NCI-H2081 treated with DMSO at 0.1 percent for 48 hours (cell line): ENCODE measurements at regions not wholly inside any gene's neighbourhood (a gene's known extent, or its start where the extent isn't known, plus 50 kb on each side); places are given as distances from the start of the nearest gene placed in this dataset.

Experiments used
- DNase-seq: peaks from one replicate; lab custom pipeline; 2025; lab: John Stamatoyannopoulos, UW

DNA sequence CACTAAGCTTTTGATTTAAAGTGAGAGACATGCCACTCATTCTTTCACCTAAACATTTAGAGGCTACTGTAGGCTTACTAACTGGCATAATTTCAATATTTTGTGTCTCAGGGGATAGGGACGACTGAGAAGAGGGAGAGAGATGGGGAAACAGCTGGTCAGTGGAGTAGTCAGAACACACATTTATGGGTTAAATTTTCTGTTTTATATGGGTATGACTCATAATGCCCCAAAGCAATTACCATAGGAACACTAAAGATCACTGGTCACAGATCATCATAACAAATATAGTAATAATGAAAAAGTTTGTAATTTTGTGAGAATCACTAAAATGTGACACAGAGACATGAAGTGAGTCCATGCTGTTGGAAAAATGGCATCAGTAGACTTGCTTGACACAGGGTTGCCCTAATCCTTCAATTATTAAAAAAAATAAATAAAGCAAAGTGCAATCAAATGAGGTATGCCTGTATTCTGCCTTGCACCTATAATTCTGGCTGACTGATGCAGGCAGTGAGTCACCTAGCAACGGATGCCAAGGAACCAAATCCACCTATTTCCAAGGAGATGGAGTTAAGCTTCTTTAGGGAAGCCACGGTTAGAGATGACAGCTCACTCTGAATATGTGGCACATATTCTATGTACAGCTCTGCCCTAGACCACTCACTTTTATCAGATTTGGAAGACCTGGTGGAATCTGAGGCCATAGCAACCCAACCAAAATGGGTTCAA, 166.1 kb downstream of the MARCHF11 start:
- DNase-seq, result no peak

DNA sequence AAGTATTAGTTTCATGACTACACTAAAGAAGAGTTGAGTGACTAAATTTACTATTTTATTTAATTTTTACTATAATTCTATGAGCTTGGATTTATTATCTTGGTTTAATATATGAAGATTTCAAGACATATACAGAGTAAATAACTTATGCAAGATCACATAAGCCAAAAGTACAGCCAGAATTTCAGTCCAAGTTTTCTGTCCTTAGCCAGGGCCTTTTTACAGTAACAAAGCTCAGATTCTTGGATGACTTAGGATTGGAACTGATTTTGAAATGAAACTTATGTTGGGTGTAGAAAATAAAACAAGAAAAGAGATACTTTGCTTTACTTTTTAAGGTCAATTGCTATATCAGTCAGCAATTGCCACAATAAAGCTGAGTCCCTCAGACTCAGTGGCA, 170.3 kb downstream of the MARCHF11 start:
- DNase-seq, result no peak

DNA sequence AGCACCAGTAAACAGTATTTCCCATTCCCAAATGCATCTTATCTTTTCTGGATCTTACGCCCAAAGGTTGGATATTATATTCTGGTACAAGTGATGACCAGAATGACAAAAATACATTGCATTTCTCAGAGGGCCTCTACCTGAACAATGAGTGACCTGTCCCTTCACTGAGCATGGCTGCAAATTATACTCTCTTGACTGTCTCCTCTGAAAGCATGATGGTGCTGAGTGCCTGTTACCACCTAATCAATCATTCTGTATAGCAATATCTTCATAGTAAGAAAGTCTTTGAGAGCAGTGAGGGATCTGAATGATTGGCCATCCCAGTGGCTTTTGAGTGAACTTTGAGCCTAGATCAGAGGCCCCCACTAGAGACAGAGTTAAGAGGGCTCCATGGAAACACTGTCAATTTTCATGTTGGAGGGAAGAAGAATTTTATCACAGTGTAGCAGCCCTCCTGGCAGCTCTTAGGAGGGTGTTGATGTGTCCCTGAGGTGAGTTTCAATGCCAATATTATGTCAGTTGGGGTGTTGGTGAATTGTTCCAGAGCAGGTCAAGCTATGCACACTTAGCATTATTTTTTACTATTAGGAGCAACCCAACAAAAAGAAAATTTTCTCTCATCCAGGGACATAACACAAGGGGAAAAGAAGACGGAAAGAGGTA, 171.7 kb downstream of the MARCHF11 start:
- no peak for DNase-seq

DNA sequence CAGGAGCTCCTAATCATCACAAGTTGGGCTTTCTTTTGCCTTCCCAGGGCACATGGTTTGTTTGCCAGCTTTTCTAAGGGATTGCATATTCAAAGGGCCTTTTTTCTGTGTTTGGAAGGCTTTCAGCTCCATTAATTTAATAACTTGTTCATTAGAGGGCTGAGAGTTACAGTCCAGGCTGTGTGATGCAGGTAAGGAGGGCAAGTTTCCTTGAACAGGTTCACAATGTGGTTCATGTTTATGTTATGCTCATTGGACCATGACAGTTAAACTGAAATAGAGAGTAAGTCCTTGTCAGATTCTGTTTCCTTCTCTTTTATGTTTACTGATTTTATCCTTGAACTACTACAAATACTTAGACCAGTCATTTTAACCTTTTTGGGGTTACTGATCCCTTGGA, 174.4 kb downstream of the MARCHF11 start:
- DNase-seq, result no peak

DNA sequence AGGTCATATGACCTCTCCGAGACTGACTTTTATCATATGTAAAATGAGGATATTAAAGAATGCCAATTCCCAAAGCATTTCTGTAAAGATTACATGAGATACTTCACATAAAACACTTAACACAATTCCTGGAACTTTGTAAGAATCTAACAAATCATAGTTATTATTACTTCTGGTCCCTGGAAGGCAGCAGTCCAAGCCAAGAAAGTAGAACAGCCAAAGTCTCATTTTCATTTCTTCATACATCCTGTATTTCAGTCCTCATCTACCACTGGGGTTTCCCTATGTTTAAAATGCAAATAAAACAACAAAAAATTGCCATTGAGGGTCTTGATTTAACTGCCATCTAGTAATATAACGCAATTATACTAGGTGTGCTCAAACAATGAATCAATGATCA, 179.5 kb downstream of the MARCHF11 start:
- DNase-seq, result no peak

DNA sequence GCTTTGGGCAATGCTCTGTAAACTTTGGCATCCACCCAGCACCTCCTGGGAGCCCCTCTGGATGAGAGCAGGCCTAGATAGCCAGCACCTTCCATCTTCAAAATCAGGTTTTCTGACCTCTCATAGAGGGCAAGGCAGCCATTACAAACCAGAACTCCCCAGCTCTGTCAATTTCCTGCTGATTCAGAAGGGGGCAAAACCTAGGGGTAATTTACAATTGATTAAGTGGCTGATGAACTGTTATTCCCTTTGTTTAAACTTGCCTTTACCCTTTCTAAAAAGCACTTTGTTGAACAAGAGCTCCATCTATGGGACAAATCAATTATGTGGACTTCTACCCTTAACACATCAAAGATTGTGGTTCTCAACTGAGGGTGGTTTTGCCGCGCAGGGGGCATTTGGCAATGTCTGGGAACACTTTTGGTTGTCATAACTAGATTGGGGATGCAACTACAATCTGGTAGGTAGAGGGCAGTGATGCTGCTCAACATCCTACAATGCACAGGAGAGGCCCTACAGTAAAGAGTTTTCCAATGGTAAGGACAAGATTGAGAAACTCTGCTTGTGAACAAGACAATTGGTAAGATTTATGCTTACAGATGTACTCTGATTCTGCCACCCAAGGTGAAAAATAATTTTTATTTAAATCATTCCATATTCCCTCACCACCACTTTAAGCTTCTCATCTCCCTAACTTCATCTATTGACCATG, 184.1 kb downstream of the MARCHF11 start:
- DNase-seq, result peak; percentile 16

DNA sequence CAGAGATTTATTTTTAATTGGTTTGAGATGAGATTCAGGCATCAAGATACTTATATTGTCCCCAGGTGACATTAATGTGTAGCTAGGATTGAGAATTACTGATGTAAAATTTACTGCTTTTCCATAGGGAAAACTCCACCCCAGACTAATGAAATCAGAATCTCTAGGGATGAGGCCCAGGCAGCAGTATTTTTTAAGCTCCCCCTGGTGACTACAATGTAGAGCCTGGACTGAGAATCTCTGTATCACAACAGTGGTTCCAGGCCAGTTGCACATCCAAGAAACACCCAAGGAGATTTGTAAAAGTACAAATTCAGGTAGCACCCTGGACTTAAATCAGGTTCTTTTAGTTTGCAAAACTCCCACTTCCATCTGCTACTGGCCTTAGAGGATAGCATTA, 185.7 kb downstream of the MARCHF11 start:
- DNase-seq, result no peak

DNA sequence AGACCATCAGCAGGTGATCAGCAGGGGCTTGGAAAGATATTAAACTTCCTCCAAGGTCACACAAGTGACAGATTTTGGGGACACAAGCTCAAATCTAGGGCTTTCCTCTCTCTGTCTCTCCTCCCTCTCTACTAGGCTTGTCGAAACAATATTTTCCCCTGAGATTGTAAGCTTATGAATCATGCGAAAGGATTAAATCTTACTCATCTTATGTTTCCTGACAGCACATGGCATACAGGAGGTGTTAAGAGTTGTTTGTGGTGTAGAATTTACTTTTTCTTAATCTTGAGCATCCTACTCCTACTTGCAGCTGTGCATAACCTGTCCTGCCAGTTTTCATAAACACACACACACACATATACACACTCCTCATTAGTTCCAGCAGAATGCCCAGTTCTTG, 186.3 kb downstream of the MARCHF11 start:
- DNase-seq, result no peak

DNA sequence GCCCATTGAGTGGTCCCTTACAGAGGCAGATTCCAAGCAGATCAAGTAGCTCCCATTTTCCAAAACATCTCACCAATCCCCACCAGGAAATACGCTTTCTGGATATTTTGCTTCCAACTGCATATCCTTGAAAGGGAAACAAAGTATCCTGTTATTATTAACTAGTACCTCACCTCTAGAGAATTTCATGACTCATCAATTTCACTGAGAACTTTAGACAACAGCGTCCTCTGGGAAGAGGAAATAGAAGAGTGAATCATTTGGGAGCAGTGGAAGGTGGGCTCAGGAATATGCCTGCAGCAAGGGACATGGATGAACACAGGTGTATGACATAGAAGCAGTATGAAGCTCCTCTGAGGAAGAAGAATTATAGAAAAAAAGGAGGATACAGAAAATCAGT, 186.7 kb downstream of the MARCHF11 start:
- DNase-seq, result no peak

DNA sequence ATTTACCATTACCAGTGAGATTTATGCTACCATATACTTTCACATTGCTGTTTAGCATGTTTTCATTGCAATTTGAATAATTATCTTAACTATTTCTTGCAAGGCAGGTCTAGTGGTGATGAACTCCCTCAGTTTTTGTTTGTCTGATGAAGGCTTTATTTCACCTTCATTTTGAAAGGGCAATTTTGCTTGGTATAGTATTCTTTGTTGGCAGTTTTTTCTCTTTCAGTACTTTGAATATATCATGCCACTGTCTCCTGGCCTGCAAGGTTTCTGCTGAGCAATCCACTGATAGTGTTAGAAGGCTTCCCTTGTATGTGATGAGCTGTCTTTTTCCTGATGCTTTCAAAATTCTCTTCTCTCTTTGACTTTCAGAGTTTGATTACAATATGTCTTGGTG, 188.0 kb downstream of the MARCHF11 start:
- no peak for DNase-seq
